Tibial nerve (tissue), 4 donors: ENCODE measurements at regions not wholly inside any gene's neighbourhood (a gene's known extent, or its start where the extent isn't known, plus 50 kb on each side); places are given as distances from the start of the nearest gene placed in this dataset.

Source experiments
- DNase-seq, 2 donors: peaks; one replicate each; pipeline ENCODE4 v3.0.0-alpha.2; 2019; ENCODE audit warnings: low spot score in 2 of 2
- H3K27ac ChIP-seq, 4 donors: fragments of 200-600 bp; sonication (generic) in 3 of 4; one replicate each; pipeline ENCODE4 v1.5.1; 2017 to 2019; ENCODE audit warnings: mild to moderate bottlenecking in 1 of 4
- H3K27me3 ChIP-seq, 2 donors: fragments of 200-600 bp; sonication (generic) in 1 of 2; one replicate each; pipeline versions ENCODE4 v1.5.1 to v1.6.0; 2017 to 2019
- H3K36me3 ChIP-seq, 3 donors: fragments of 200-600 bp; sonication (generic); one replicate each; pipeline ENCODE4 v1.5.1; 2018 to 2019
- H3K4me1 ChIP-seq, 4 donors: fragments of 200-600 bp; sonication (generic) in 3 of 4; one replicate each; pipeline ENCODE4 v1.5.1; 2017 to 2019
- H3K4me3 ChIP-seq, 4 donors: fragments of 200-600 bp; sonication (generic) in 3 of 4; one replicate each; pipeline ENCODE4 v1.5.1; 2017 to 2019; ENCODE audit warnings: mild to moderate bottlenecking in 1 of 4, moderate library complexity in 1 of 4
- H3K9me3 ChIP-seq, 4 donors: fragments of 200-600 bp; sonication (generic) in 3 of 4; one replicate each; pipeline ENCODE4 v1.5.1; 2017 to 2019
- EP300 ChIP-seq, 2 donors: sonication (generic); formaldehyde crosslinking; IDR thresholded peaks; one replicate each; pipeline ENCODE4 v1.6.1; 2017; ENCODE audit warnings: antibody characterized with exemption in 2 of 2, mild to moderate bottlenecking in 1 of 2
- POLR2A ChIP-seq, 2 donors: fragments of 450-650 bp; IDR thresholded peaks; one replicate each; pipeline ENCODE4 v1.6.1; 2017; ENCODE audit warnings: antibody characterized with exemption in 2 of 2, mild to moderate bottlenecking in 2 of 2, moderate library complexity in 2 of 2
- WGBS, 2 donors: methylation state at CpG; one replicate each; pipeline ENCODE4 v1.1.5; 2018; 5-methylcytosine and 5-hydroxymethylcytosine counted together
- TF ChIP-seq, protein P1 (sequence below), 5 experiments: fragments of 200-600 bp in 3 of 5; fragments of 450-650 bp in 2 of 5; sonication (generic) in 3 of 5; IDR thresholded peaks; one replicate each; pipeline ENCODE4 v1.5.1; 2016 to 2019; ENCODE audit warnings: antibody characterized with exemption in 5 of 5, mild to moderate bottlenecking in 3 of 5, moderate library complexity in 2 of 5

DNA sequence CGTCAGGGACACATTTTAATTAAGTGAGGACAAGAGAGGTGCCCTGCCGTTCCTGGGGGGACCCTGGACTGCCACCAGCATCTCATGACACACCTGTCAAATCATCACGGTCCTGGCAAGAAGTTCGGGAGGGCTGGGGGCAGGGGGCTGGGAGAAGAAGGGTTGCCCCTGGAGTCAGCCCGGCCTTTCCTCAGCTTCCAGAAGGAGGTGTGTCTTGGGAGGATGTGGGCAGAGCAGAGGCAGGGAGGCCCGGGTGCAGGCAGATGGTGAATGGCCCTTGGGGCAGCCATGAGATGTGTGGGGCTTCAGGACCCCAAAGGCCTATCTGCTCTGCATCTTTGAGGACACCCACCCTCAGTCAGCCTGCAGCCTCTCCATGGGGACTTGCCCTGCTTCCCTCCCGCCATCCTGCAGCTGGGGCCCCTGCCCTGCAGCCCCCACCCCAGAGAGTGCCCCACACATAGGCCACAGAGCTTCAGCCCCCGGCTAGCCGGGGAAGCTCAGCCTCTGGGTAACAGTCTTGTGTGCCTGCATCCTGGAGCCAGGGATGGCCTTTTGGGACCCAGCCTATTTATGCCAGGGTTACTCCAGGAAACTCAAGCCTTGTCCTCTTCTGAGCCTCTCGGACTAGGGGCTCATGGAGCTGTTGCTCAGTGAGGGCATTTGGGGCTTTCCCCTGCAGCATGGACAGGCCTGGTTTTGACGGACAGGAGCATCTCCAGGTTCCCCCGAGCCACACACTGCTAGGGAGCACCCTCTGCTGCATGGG, 178.5 kb downstream of the KIF26A start:
- H3K4me1 ChIP-seq: no peaks in the 10 kb centered on the region
- WGBS, 2 donors: 71 to 74% methylated on average over 6 to 12 of the region's 12 CpGs
- H3K27me3 ChIP-seq: peaks cover 0 to 17% of the 10 kb centered on the region in 2 donors
- H3K36me3 ChIP-seq: no peaks in the 10 kb centered on the region
- no peak overlapping the region for H3K4me3 ChIP-seq
- DNase-seq: no peak
- TF ChIP-seq POLR2A (IDR thresholded peaks at IDR 0.05) (no peak), EP300 (IDR thresholded peaks at IDR 0.05) (no peak)
- TF ChIP-seq, protein P1, sequence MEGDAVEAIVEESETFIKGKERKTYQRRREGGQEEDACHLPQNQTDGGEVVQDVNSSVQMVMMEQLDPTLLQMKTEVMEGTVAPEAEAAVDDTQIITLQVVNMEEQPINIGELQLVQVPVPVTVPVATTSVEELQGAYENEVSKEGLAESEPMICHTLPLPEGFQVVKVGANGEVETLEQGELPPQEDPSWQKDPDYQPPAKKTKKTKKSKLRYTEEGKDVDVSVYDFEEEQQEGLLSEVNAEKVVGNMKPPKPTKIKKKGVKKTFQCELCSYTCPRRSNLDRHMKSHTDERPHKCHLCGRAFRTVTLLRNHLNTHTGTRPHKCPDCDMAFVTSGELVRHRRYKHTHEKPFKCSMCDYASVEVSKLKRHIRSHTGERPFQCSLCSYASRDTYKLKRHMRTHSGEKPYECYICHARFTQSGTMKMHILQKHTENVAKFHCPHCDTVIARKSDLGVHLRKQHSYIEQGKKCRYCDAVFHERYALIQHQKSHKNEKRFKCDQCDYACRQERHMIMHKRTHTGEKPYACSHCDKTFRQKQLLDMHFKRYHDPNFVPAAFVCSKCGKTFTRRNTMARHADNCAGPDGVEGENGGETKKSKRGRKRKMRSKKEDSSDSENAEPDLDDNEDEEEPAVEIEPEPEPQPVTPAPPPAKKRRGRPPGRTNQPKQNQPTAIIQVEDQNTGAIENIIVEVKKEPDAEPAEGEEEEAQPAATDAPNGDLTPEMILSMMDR (IDR thresholded peaks at IDR 0.05): no peak
- H3K9me3 ChIP-seq: no peaks in the 10 kb centered on the region
- H3K27ac ChIP-seq: no peak overlapping the region

DNA sequence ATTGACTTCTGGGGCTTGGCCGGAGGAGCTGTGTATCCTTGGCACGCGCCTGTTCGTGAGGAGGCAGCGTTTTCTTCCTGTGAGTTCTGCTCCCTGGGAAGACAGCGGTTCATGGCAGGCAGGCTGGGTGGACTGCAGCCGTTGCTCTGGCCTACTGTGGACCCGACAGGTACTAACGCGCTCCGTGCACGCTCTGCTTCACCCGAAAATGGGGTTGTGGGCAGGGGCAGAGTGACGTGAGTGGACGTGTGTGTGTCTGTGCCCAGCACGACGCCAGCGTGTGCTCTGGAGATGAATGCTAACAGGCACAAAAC, 179.1 kb downstream of the KIF26A start:
- H3K4me1 ChIP-seq: no peaks in the 10 kb centered on the region
- H3K4me3 ChIP-seq: no peak overlapping the region
- no peak overlapping the region for H3K27ac ChIP-seq
- no peaks in the 10 kb centered on the region for H3K9me3 ChIP-seq
- WGBS, 2 donors: 87 to 90% methylated on average over 16 to 18 of the region's 18 CpGs
- DNase-seq: no peak
- TF ChIP-seq POLR2A (IDR thresholded peaks at IDR 0.05) (no peak), EP300 (IDR thresholded peaks at IDR 0.05) (no peak)
- TF ChIP-seq, protein P1 (IDR thresholded peaks at IDR 0.05): no peak
- H3K27me3 ChIP-seq: peaks cover 0 to 17% of the 10 kb centered on the region in 2 donors
- H3K36me3 ChIP-seq: no peaks in the 10 kb centered on the region

DNA sequence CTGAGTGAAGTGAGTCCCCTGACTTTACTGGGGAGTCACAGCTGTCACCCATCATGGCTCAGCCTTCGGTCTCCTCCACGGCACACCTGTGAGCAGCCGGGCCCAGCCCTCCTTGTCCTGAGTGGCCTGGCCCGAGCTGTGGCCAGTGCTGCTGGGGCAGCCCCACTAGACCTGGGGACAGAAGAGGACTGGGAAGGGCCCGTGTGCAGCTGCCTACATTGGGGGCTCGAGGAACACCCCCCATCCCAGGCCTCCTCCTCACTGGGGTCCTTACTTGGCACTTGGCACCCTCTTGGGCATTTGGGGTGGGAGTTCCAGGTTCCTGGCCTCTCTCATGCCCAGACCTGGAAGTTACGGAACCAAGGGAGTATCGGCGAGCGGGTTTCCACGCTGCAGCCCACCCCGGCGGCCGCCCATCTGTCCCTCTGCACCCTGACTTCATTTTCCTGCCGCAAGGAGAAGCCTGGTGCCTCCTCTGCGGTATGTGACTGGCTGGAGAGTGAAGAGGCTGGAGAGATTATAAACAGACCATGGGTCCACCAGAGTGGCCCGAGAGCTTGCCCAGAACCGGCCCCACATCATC, 179.7 kb downstream of the KIF26A start:
- Histone ChIP-seq H3K4me1 (no peaks in the 10 kb centered on the region), H3K4me3 (no peak overlapping the region), H3K27ac (no peak overlapping the region), H3K9me3 (no peaks in the 10 kb centered on the region), H3K36me3 (no peaks in the 10 kb centered on the region), H3K27me3 (peaks cover 0 to 17% of the 10 kb centered on the region in 2 donors)
- 78 to 90% methylated on average over 12 to 16 of the region's 18 CpGs for WGBS, 2 donors
- DNase-seq: no peak
- TF ChIP-seq EP300 (IDR thresholded peaks at IDR 0.05): no peak
- no peak for TF ChIP-seq POLR2A (IDR thresholded peaks at IDR 0.05)
- TF ChIP-seq, protein P1 (IDR thresholded peaks at IDR 0.05): no peak

DNA sequence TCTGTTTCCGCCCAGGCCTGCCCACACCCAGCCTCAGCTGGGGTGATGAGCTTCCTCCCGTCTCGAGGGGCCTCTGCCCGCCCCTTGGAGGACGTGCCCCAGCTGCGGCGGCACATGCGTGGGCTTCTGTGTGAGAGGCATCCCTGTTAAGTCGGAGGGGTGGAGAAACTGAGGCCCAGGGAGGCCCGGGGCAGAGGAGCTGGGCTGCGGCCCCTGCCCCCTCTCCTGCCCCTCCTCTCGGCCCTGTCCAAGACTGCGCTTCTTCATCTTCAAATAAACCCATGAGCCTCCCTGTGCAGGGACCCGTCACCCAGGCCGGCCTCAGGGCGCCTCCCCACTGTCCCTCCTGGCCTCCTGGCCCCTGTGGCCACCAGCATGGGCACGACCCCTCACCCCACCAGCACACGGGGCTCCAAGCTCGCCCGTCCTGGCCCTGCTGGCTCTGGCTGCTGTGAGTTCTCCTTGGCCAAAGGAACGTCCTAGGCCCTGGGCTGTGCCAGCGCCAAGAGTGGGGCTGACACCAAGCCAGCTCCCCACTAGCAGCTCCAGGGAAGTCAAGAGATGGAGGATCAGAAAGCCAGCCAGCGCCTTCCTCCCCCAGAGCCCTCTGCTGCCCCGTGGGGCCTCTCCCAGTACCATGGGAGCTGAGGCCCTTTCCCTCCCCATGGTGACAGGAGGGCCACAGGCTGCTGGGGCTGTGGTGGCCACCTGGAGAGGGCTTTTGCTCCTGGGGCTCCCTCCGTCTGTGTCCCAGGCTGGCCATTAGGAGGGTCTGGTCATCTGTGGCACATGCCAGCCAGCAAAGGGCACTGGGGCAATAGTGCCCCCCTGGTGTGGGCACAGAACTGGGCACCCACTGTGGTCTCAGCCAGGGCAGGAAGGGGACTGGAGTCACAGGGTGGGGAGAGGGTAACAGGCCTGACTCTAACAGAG, 180.4 kb downstream of the KIF26A start:
- 75 to 76% methylated on average over 23 of the region's 25 CpGs for WGBS, 2 donors
- H3K36me3 ChIP-seq: no peaks in the 10 kb centered on the region
- DNase-seq: no peak
- TF ChIP-seq POLR2A (IDR thresholded peaks at IDR 0.05) (no peak), EP300 (IDR thresholded peaks at IDR 0.05) (no peak)
- TF ChIP-seq, protein P1 (IDR thresholded peaks at IDR 0.05): no peak
- no peak overlapping the region for H3K27ac ChIP-seq
- H3K4me3 ChIP-seq: no peak overlapping the region
- H3K27me3 ChIP-seq: peaks cover 0 to 17% of the 10 kb centered on the region in 2 donors
- no peaks in the 10 kb centered on the region for H3K9me3 ChIP-seq
- H3K4me1 ChIP-seq: no peaks in the 10 kb centered on the region
